AG10803 (cell line): ENCODE measurements at regions not wholly inside any gene's neighbourhood (a gene's known extent, or its start where the extent isn't known, plus 50 kb on each side); places are given as distances from the start of the nearest gene placed in this dataset.

Source experiments
- DNase-seq: peaks from one replicate; pipeline ENCODE4 v3.0.0; 2010; ENCODE audit warnings: low read depth
- H3K4me3 ChIP-seq: 2 replicates; pipeline ENCODE4 v1.5.1; 2011; ENCODE audit warnings: mild to moderate bottlenecking, low read length, control low read depth
- CTCF ChIP-seq: conservative IDR thresholded peaks from 2 replicates; pipeline ENCODE4 v1.5.1; 2011; ENCODE audit warnings: mild to moderate bottlenecking, low read length, control low read depth, inconsistent platforms

GRCh38 chr19:29113838-29114237, 99.1 kb downstream of the UQCRFS1 start:
- H3K4me3 ChIP-seq: no peak overlapping the region
- DNase-seq: no peak
- no peak for TF ChIP-seq CTCF

DNA sequence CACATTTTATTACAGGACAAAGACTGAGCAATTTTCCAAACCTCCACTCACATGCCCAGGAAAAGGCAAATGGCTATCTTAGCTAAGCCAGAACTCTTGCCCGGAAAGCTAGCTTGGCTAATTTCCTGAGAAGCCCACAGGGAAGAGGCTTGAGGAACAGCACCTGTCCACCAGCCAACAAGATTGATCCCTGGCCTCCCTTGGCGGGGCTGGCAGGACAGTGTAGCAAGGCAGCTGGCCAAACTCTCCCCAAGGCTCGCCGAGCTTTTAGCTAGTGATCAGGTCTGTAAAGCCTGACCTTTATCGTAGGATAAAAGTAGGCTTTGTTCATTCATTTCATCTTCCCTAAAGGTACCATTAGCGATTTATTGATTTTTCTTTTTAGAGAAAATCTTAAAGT, 101.4 kb downstream of the UQCRFS1 start:
- DNase-seq: no peak
- TF ChIP-seq CTCF: no peak
- no peak overlapping the region for H3K4me3 ChIP-seq

- DNase-seq: peak; percentile 9
- no peak for TF ChIP-seq CTCF
- H3K4me3 ChIP-seq: no peak overlapping the region
These were observed 105.1 kb downstream of the UQCRFS1 start for GRCh38 chr19:29107831-29108230.

- no peak for DNase-seq
- TF ChIP-seq CTCF: no peak
These were observed 106.5 kb downstream of the UQCRFS1 start for GRCh38 chr19:29106346-29106885.

GRCh38 chr19:29105629-29106292, 107.2 kb downstream of the UQCRFS1 start:
- no peak for TF ChIP-seq CTCF
- no peak overlapping the region for H3K4me3 ChIP-seq
- DNase-seq: no peak

More at GRCh38 chr19:29106346-29106885, 106.5 kb downstream of the UQCRFS1 start:
- no peak overlapping the region for H3K4me3 ChIP-seq

- H3K4me3 ChIP-seq: no peak overlapping the region
- no peak for TF ChIP-seq CTCF
- DNase-seq: no peak
These were observed 108.2 kb downstream of the UQCRFS1 start for GRCh38 chr19:29104605-29105241.
